Epithelial cell of esophagus (primary cell): ENCODE measurements at regions not wholly inside any gene's neighbourhood (a gene's known extent, or its start where the extent isn't known, plus 50 kb on each side); places are given as distances from the start of the nearest gene placed in this dataset.

ENCODE experiments used
- DNase-seq: peaks from one replicate; pipeline ENCODE4 v3.0.0; 2010; ENCODE audit warnings: low read depth
- H3K4me3 ChIP-seq: 2 replicates; pipeline ENCODE4 v1.5.1; 2011; ENCODE audit warnings: mild to moderate bottlenecking, low read length, control low read depth
- CTCF ChIP-seq: IDR thresholded peaks from 2 replicates; pipeline ENCODE4 v1.5.1; 2011; ENCODE audit warnings: low read depth, mild to moderate bottlenecking, low read length, control low read depth, inconsistent platforms; ENCODE audit not compliant: insufficient read depth; ENCODE audit errors: missing control alignments

DNA sequence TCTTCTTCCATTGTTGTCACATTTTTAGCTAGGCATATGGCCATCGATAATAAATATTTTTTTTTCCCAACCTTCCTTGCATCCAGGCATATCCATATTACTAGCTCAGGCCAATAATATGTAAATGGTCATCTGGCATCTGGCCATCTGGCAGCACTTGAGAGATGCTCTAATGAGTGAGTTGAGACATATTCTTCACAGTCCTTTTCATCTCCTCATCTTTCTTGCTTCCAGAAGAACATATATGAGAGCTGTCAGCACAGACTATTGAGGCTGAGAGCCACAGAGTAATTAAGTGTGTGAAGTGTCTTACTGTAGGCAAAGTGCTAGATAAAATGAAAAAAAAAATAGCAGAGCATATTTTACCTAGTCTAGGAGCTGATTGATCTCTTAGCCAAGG is 628.4 kb upstream of the TMPRSS15 start:
- TF ChIP-seq CTCF, result no peak

GRCh38 chr21:19034041-19034440 is 630.5 kb upstream of the TMPRSS15 start:
- DNase-seq, result no peak
- no peak for TF ChIP-seq CTCF

More for the DNA sequence above, 628.4 kb upstream of the TMPRSS15 start:
- no peak for DNase-seq
- no peak overlapping the region for H3K4me3 ChIP-seq

GRCh38 chr21:19034560-19034959 is 631.0 kb upstream of the TMPRSS15 start:
- TF ChIP-seq CTCF, result no peak
- DNase-seq, result no peak
- no peak overlapping the region for H3K4me3 ChIP-seq

More at GRCh38 chr21:19034041-19034440, 630.5 kb upstream of the TMPRSS15 start:
- no peak overlapping the region for H3K4me3 ChIP-seq

DNA sequence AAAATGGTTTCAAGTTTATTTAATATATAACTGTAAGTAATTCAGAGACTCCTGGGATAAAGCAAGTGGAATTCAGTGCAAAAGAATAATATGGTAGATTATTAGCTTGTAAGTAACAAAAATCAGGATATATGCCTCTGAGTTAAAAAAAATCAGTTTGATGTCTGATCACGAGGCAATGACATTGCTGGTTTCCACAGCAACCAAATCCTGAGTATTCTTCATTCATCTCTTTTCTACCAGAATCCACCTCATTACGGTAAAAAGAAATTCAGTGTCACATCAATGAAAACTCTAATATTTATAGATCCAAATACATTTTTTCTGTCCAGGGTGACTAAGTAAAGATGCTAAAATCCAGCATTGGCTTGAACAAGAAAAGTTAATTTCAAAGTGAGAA is 642.3 kb upstream of the TMPRSS15 start:
- TF ChIP-seq CTCF, result no peak
- H3K4me3 ChIP-seq, result no peak overlapping the region
- no peak for DNase-seq

DNA sequence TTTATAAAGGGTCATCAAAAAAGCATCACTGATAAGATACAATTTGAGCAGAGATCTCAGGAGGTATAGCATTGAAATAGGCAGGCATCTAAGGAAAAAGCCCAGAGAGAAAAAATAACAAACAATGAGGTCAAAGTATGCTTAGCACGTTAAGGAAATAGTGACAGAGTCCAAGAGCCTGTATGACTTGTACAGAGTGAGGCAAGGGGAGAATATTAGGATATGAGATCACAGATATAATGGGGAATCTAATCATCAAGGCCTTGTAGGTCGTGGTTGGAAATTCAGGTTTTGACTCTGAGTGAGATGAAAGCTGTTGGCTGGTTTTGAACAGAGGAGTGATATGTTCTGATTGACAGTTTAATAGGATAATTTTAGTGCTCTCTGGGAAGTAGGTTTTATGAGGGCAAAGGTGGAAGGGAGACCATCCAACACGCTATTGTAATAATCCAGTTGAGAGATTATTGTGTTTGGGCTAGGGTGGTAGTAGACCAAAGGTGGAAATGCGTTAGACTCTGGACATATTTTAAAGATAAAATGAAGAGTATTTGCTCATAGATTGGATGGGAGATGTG is 644.6 kb upstream of the TMPRSS15 start:
- no peak overlapping the region for H3K4me3 ChIP-seq
- no peak for DNase-seq

DNA sequence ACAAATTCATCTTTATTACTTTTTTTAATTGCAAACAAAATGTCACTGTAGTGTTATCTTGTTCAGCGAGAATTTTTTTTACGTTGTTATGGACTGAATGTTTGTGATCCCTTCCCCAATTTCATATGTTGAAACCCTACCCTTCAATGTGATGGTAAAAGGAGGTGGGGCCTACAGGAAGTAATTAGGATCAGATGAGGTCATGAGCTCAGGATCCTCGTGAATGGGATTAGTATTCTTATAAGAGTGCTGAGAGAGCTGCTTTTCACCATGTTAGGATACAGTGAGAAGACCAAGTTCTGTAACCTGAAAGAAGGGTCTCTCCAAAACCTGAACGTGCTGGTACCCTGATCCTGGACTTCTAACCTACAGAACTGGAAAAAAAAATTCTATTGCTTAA is 646.0 kb upstream of the TMPRSS15 start:
- H3K4me3 ChIP-seq, result no peak overlapping the region
- TF ChIP-seq CTCF, result no peak
- no peak for DNase-seq

More for the DNA sequence above, 644.6 kb upstream of the TMPRSS15 start:
- no peak for TF ChIP-seq CTCF

GRCh38 chr21:19065164-19065563 is 661.6 kb upstream of the TMPRSS15 start:
- no peak for DNase-seq
- H3K4me3 ChIP-seq, result no peak overlapping the region
- no peak for TF ChIP-seq CTCF
